Ectodermal cell (in vitro differentiated cells): ENCODE measurements at regions not wholly inside any gene's neighbourhood (a gene's known extent, or its start where the extent isn't known, plus 50 kb on each side); places are given as distances from the start of the nearest gene placed in this dataset.
"Not testable (repeated sequence)": the region's sequence is repeated elsewhere in the genome, so short reads cannot be mapped to it uniquely, and the experiment has no call there.

ENCODE experiments used
- H3K27ac ChIP-seq: 2 replicates; pipeline ENCODE4 v1.7.0; 2013; ENCODE audit warnings: mild to moderate bottlenecking, low read depth, low read length; ENCODE audit not compliant: insufficient read depth, poor library complexity, severe bottlenecking
- H3K27me3 ChIP-seq: 2 replicates; pipeline ENCODE4 v1.7.0; 2013; ENCODE audit warnings: mild to moderate bottlenecking, low read length; ENCODE audit not compliant: insufficient read depth, control insufficient read depth, poor library complexity, severe bottlenecking
- H3K36me3 ChIP-seq: one replicate; pipeline ENCODE4 v1.7.0; 2013; ENCODE audit warnings: low read length; ENCODE audit not compliant: control insufficient read depth, insufficient read depth
- H3K4me1 ChIP-seq: one replicate; pipeline ENCODE4 v1.7.0; 2013; ENCODE audit warnings: low read length; ENCODE audit not compliant: control insufficient read depth, insufficient read depth
- H3K4me3 ChIP-seq: 2 replicates; pipeline ENCODE4 v1.7.0; 2013; ENCODE audit warnings: low read depth, low read length, control low read depth; ENCODE audit not compliant: insufficient read depth
- H3K9me3 ChIP-seq: 2 replicates; pipeline ENCODE4 v1.7.0; 2013; ENCODE audit warnings: mild to moderate bottlenecking, low read length, moderate library complexity; ENCODE audit not compliant: control insufficient read depth
- whole genome bisulfite sequencing, 2 experiments: methylation state at CpG; one replicate each; pipeline ENCODE4 v1.1.7; 2013; ENCODE audit warnings: missing lambda C conversion rate in 2 of 2; 5-methylcytosine and 5-hydroxymethylcytosine counted together

DNA sequence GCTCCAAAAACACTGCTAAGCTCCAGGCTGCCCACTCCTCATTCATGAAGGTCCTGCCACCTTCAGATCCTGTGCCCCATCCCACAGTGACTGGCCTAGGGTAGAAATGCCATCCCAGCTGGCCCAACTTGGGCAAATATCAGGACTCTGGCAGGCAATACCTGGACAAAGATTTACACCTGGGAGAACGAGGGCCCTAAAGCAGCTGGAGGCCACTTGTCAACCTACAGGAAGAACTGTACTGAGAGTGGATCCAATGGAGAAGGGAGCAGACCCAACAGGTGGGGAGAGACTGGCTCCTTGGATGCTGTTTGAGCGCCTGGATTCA lies 57.1 kb upstream of the GATA2 start:
- Histone ChIP-seq H3K4me1 (peaks cover 8% of the 10 kb centered on the region), H3K36me3 (no peaks in the 10 kb centered on the region), H3K9me3 (no peaks in the 10 kb centered on the region), H3K4me3 (no peak overlapping the region), H3K27ac (no peak overlapping the region), H3K27me3 (peaks cover 14% of the 10 kb centered on the region)
- 91 to 93% methylated on average over 2 of the region's 2 CpGs for WGBS, 2 experiments

DNA sequence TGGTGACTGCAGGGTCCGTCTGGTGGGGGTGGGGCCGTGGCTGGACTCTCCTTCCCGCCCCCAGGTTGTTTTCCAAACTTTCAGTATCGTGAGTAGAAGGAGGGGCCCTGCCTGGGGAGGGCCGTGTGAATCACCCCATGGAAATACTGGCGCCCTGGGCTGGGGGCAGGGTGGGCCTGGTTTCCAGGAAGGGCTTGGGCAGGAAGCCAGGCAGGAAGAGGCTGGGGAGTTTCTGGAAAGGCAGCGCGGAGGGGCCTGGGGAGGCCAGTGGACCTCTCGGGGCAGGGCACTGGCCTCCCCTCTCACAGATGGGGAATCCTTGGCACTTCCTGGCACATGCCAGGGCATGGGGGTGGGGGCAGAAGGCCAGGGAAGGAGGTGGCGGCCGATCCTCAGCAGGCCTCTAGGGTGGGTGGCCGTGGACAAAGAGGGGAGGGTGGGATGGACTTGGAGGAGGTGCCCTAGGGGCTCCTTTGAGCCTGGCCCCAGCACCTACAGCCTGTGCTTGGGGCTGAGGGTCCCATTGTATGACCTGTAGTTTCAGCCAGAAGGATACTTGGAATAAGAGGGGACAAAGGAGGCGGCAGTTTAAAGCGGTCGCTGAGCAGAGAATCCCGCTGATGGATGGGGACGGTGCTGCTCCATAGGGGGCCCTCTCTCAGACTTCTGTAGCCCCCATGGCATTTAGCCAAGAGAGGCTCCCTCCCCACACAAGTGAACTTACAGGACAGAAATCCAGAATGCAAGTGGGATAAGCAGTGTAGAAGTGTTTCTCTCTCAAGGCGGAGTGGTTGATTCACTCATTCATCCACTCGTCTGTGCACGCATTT lies 56.5 kb upstream of the GATA2 start:
- Histone ChIP-seq H3K4me1 (peaks cover 8% of the 10 kb centered on the region), H3K4me3 (no peak overlapping the region), H3K27me3 (peaks cover 8% of the 10 kb centered on the region), H3K36me3 (no peaks in the 10 kb centered on the region), H3K9me3 (no peaks in the 10 kb centered on the region), H3K27ac (no peak overlapping the region)
- 70 to 71% methylated on average over 20 of the region's 20 CpGs for WGBS, 2 experiments

- no peak overlapping the region for H3K4me3 ChIP-seq
- no peaks in the 10 kb centered on the region for H3K36me3 ChIP-seq
- H3K4me1 ChIP-seq = peaks cover 8% of the 10 kb centered on the region
- WGBS, 2 experiments = 85 to 89% methylated on average over 6 of the region's 6 CpGs
- H3K9me3 ChIP-seq = no peaks in the 10 kb centered on the region
- no peaks in the 10 kb centered on the region for H3K27me3 ChIP-seq
- H3K27ac ChIP-seq = no peak overlapping the region
These were observed 55.7 kb upstream of the GATA2 start for GRCh38 chr3:128548426-128549282.

DNA sequence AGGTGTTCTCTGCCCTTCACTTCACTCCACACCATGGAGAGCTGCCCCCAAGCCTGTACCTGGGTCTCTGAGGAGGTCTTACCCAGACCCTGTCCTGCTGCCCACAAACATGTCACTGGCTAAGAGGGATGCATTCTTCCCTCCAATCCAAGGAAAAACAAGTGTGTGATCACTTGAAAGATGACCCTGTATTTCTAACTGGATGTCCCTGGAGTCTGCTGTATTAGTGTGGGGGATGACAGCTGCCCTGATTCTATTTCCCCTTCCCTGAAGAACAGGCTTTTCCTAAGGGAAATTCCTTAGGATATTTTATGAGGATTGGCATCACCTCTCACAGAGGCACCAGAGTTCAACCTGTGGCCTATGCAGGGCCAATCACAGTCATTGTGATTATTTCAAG lies 55.0 kb upstream of the GATA2 start:
- no peak overlapping the region for H3K27ac ChIP-seq
- no peaks in the 10 kb centered on the region for H3K36me3 ChIP-seq
- H3K9me3 ChIP-seq = no peaks in the 10 kb centered on the region
- no peaks in the 10 kb centered on the region for H3K27me3 ChIP-seq
- no peak overlapping the region for H3K4me3 ChIP-seq
- H3K4me1 ChIP-seq = peaks cover 8% of the 10 kb centered on the region

- 80 to 81% methylated on average over 10 of the region's 10 CpGs for WGBS, 2 experiments
- Histone ChIP-seq H3K27ac (no peak overlapping the region), H3K27me3 (no peaks in the 10 kb centered on the region), H3K4me1 (peaks cover 8% of the 10 kb centered on the region), H3K4me3 (no peak overlapping the region), H3K36me3 (no peaks in the 10 kb centered on the region), H3K9me3 (no peaks in the 10 kb centered on the region)
These were observed 54.5 kb upstream of the GATA2 start for GRCh38 chr3:128547368-128547987.

DNA sequence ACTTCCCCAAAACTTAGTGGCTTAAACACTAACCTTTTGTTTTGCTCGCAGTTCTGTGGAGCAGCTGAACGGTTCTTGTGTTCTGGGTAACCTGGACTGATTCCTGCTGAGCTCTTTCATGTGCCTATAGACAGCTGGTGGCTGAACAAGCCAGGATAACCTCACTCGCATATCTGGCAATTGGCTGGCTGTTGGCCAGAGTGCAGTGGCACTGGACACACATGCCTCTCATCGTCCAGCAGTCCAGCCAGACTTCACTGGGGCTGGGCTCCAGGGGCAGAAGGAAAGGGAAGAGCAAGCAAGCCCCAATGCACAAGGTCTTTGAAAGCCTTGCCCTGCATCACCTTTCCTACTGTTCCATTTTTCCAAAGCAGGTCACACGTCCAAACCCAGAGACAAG lies 53.6 kb upstream of the GATA2 start:
- Histone ChIP-seq H3K27me3 (no peaks in the 10 kb centered on the region), H3K4me3 (no peak overlapping the region), H3K4me1 (peaks cover 8% of the 10 kb centered on the region), H3K27ac (no peak overlapping the region), H3K9me3 (no peaks in the 10 kb centered on the region), H3K36me3 (no peaks in the 10 kb centered on the region)
- 92 to 93% methylated on average over 5 of the region's 5 CpGs for WGBS, 2 experiments

DNA sequence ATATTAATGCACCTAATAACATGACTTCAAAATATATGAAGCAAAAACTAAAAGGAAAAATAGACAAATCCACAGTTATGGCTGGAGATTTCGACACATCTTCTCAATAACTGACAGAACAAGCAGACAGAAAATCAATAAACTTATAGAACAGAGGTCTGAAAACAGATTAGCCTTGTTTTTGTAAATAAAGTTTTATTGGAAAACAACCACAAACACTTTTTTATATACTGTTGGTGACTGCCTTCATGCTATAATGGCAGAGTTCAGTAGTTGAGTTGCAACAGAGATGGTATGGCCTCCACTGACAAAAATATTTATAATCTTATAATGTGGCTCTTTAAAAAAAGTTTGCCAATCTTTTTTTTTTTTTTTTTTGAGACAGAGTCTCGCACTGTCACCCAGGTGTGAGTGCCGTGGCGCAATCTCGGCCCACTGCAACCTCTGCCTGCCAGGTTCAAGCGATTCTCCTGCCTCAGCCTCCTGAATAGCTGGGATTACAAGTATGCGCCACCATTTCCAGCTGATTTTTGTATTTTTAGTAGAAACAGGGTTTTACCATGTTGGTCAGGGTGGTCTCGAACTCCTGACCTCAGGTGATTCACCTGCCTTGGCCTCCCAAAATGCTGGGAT lies 52.2 kb upstream of the GATA2 start:
- Histone ChIP-seq H3K4me3 (no peak overlapping the region), H3K27me3 (no peaks in the 10 kb centered on the region), H3K27ac (no peak overlapping the region), H3K36me3 (no peaks in the 10 kb centered on the region), H3K9me3 (no peaks in the 10 kb centered on the region), H3K4me1 (peaks cover 8% of the 10 kb centered on the region)
- WGBS, 2 experiments = 91 to 95% methylated on average over 8 of the region's 8 CpGs

DNA sequence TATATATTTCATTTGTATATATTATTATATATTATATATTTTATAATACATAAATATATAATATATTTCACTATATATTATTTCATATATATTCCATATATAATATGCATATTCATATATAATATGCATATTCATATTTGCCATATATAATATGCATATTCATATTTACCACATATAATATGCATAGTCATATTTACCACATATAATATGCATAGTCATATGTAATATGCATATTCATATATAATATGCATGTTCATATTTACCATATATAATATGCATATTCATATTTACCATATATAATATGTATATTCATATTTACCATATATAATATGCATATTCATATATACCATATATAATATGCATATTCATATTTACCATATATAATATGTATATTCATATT lies 51.2 kb upstream of the GATA2 start:
- Histone ChIP-seq H3K36me3 (no peaks in the 10 kb centered on the region), H3K4me3 (no peak overlapping the region), H3K27ac (no peak overlapping the region), H3K4me1 (peaks cover 4% of the 10 kb centered on the region), H3K27me3 (no peaks in the 10 kb centered on the region), H3K9me3 (no peaks in the 10 kb centered on the region)

DNA sequence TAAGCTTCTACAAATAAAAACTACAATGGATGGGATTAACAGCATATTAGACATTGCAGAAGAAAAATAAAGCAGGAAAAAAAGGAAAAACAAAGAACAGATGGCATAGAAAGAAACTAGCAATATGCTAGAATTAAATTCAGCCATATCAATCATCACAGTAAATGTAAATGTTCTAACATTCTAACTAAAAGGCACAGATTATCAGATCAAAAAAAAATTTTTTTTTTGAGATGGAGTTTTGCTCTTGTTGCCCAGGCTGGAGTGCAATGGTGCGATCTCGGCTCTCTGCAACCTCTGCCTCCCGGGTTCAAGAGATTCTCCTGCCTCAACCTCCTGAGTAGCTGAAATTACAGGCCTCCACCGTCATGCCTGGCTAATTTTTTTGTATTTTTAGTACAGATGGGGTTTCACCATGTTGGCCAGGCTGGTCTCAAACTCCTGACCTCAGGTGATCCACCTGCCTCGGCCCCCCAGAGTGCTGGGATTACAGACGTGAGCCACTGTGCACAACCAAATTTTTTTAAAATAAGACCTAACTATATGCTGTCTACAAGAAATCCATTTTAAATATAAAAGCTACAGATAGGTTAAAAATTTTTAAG lies 50.7 kb upstream of the GATA2 start:
- not testable (repeated sequence) for H3K9me3 ChIP-seq, H3K4me1 ChIP-seq, H3K27me3 ChIP-seq, H3K4me3 ChIP-seq, H3K36me3 ChIP-seq, H3K27ac ChIP-seq
- 88 to 92% methylated on average over 6 of the region's 6 CpGs for WGBS, 2 experiments
